A673 (cell line): ENCODE measurements at regions not wholly inside any gene's neighbourhood (a gene's known extent, or its start where the extent isn't known, plus 50 kb on each side); places are given as distances from the start of the nearest gene placed in this dataset.

Experiments used
- EZH2 ChIP-seq: fragments of 200-600 bp; sonication (generic); IDR thresholded peaks from 2 replicates; pipeline ENCODE4 v1.6.1; 2017; ENCODE audit warnings: borderline replicate concordance, low read depth, mild to moderate bottlenecking, mixed read lengths, antibody characterized with exemption, low read length; ENCODE audit not compliant: poor library complexity, severe bottlenecking
- TF ChIP-seq, protein P1 (sequence below): fragments of 300-800, 200-600 bp; sonication (generic); conservative IDR thresholded peaks from 2 replicates; pipeline ENCODE4 v1.5.1; 2017; ENCODE audit warnings: low read depth, mild to moderate bottlenecking, antibody characterized with exemption, low read length, moderate library complexity, mixed read lengths

DNA sequence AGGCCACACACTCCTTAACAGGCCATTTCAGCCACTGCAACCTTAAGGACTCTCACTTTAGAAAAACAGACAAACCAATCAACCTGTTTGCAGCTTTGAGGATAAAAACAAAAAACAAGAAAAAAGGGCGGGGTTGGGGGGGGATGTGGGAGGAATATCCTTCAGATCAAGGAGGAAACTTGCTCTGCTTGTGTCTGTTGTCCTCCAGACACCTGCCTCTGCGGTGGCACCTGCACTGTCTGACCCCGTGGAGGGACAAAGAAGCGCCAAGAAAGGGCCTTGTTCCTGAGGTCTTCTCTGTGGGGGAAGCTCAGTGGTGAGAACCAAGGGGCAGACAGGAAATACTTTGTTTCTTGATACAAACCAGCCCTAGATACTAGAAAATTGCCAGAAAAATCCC lies 70.5 kb downstream of the POLR2M start:
- TF ChIP-seq, protein P1, sequence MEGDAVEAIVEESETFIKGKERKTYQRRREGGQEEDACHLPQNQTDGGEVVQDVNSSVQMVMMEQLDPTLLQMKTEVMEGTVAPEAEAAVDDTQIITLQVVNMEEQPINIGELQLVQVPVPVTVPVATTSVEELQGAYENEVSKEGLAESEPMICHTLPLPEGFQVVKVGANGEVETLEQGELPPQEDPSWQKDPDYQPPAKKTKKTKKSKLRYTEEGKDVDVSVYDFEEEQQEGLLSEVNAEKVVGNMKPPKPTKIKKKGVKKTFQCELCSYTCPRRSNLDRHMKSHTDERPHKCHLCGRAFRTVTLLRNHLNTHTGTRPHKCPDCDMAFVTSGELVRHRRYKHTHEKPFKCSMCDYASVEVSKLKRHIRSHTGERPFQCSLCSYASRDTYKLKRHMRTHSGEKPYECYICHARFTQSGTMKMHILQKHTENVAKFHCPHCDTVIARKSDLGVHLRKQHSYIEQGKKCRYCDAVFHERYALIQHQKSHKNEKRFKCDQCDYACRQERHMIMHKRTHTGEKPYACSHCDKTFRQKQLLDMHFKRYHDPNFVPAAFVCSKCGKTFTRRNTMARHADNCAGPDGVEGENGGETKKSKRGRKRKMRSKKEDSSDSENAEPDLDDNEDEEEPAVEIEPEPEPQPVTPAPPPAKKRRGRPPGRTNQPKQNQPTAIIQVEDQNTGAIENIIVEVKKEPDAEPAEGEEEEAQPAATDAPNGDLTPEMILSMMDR, result no peak
- no peak for TF ChIP-seq EZH2
